GM23248 (cell line): ENCODE measurements at regions not wholly inside any gene's neighbourhood (a gene's known extent, or its start where the extent isn't known, plus 50 kb on each side); places are given as distances from the start of the nearest gene placed in this dataset.

ENCODE experiments used
- DNase-seq: peaks from one replicate; pipeline ENCODE4 v3.0.0-alpha.2; 2015
- H2AFZ ChIP-seq: fragments of 200-600 bp; sonication (generic); 2 replicates; pipeline ENCODE4 v1.6.1; 2016; ENCODE audit warnings: antibody characterized with exemption
- H3F3A ChIP-seq: fragments of 200-600 bp; sonication (generic); 2 replicates; pipeline ENCODE4 v1.6.1; 2016; ENCODE audit warnings: mild to moderate bottlenecking, antibody characterized with exemption, mixed run types; ENCODE audit not compliant: insufficient read depth
- H3K27ac ChIP-seq: fragments of 200-600 bp; sonication (generic); 2 replicates; pipeline ENCODE4 v1.5.1; 2016; ENCODE audit warnings: mild to moderate bottlenecking
- H3K27me3 ChIP-seq: fragments of 200-600 bp; sonication (generic); replicated peaks from 2 replicates; pipeline ENCODE4 v1.6.1; 2016; ENCODE audit warnings: mild to moderate bottlenecking; ENCODE audit not compliant: insufficient read depth
- H3K36me3 ChIP-seq: fragments of 200-600 bp; sonication (generic); 2 replicates; pipeline ENCODE4 v1.6.1; 2016; ENCODE audit warnings: low read depth, mild to moderate bottlenecking
- H3K4me1 ChIP-seq: fragments of 200-600 bp; sonication (generic); 2 replicates; pipeline ENCODE4 v1.6.1; 2016; ENCODE audit warnings: mild to moderate bottlenecking; ENCODE audit not compliant: insufficient read depth
- H3K4me2 ChIP-seq: fragments of 200-600 bp; sonication (generic); one replicate; pipeline ENCODE4 v1.6.1; 2016; ENCODE audit warnings: mild to moderate bottlenecking; ENCODE audit not compliant: unreplicated experiment
- H3K4me3 ChIP-seq: fragments of 200-600 bp; sonication (generic); 2 replicates; pipeline ENCODE4 v1.5.1; 2016; ENCODE audit warnings: mild to moderate bottlenecking
- H3K79me2 ChIP-seq: fragments of 200-600 bp; sonication (generic); 2 replicates; pipeline ENCODE4 v1.6.1; 2016; ENCODE audit warnings: mild to moderate bottlenecking; ENCODE audit not compliant: insufficient read depth
- H3K9ac ChIP-seq: fragments of 200-600 bp; sonication (generic); 2 replicates; pipeline ENCODE4 v1.6.1; 2016; ENCODE audit warnings: mild to moderate bottlenecking
- H3K9me2 ChIP-seq: fragments of 200-600 bp; sonication (generic); 2 replicates; pipeline ENCODE4 v1.6.1; 2016; ENCODE audit warnings: mixed run types, mild to moderate bottlenecking, moderate library complexity; ENCODE audit not compliant: insufficient read depth
- H3K9me3 ChIP-seq: fragments of 200-600 bp; sonication (generic); one replicate; pipeline ENCODE4 v1.6.1; 2017; ENCODE audit warnings: low read depth
- H4K20me1 ChIP-seq: fragments of 200-600 bp; sonication (generic); 2 replicates; pipeline ENCODE4 v1.6.0; 2016; ENCODE audit not compliant: insufficient read depth
- EZH2 ChIP-seq: fragments of 200-600 bp; sonication (generic); IDR thresholded peaks from 2 replicates; pipeline ENCODE4 v1.6.1; 2018; ENCODE audit warnings: antibody characterized with exemption, mild to moderate bottlenecking; ENCODE audit not compliant: insufficient read depth, poor library complexity, severe bottlenecking
- EZH2phosphoT487 ChIP-seq: fragments of 200-600 bp; sonication (generic); IDR thresholded peaks from 2 replicates; pipeline ENCODE4 v1.6.1; 2018; ENCODE audit warnings: antibody characterized with exemption, moderate library complexity, mild to moderate bottlenecking, low read depth; ENCODE audit not compliant: insufficient read depth
- WGBS, 2 experiments: methylation state at CpG; one replicate each; pipeline ENCODE4 v1.1.6; 2015 to 2017; ENCODE audit warnings: low lambda C conversion rate in 2 of 2, low coverage in 1 of 2; ENCODE audit errors: missing lambda C conversion rate in 2 of 2; 5-methylcytosine and 5-hydroxymethylcytosine counted together
- in situ Hi-C: fragments of 300-500 bp; cut with MboI; formaldehyde crosslinking; loops from 2 replicates; pipeline ENCODE4 v1.15.0; 2020

DNA sequence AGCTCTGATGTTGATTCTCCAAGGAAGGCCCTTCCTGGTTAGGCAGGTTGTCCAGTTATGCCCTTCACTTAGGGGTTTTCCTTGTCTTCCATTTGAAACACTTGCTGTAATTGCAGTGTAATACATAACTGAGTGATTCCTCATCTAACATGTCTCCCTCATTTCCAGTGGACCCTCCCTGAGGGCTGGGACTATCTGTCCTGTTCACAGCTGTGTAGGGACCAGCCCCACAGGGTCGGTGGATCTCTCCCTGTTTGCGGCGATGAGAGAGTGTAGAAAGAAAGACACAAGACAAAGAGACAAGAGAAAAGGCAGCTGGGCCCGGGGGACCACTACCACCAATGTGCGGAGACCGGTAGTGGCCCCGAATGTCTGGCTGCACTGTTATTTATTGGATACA is 135.9 kb upstream of the EEPD1 start:
- Histone ChIP-seq H3K9ac (no peak overlapping the region), H3K79me2 (no peaks in the 10 kb centered on the region), H3K27ac (no peak overlapping the region), H2AFZ (no peak overlapping the region), H3K9me2 (no peaks in the 10 kb centered on the region), H3K36me3 (no peaks in the 10 kb centered on the region), H3K4me2 (no peak overlapping the region), H3K4me1 (peaks cover 8% of the 10 kb centered on the region), H3K9me3 (no peaks in the 10 kb centered on the region), H3K4me3 (no peak overlapping the region), H3K27me3 (no peaks in the 10 kb centered on the region), H3F3A (no peaks in the 10 kb centered on the region), H4K20me1 (no peaks in the 10 kb centered on the region)
- WGBS, 2 experiments = 87 to 88% methylated on average over 7 of the region's 7 CpGs
- no peak for DNase-seq
- in situ Hi-C loops = no loop called here
- TF ChIP-seq EZH2phosphoT487 (no peak), EZH2 (no peak)

- TF ChIP-seq EZH2 (no peak), EZH2phosphoT487 (no peak)
- no peaks in the 10 kb centered on the region for H3K9me3 ChIP-seq
- peaks cover 8% of the 10 kb centered on the region for H3K4me1 ChIP-seq
- no peak overlapping the region for H3K4me2 ChIP-seq
- no peaks in the 10 kb centered on the region for H3K27me3 ChIP-seq
- H4K20me1 ChIP-seq = no peaks in the 10 kb centered on the region
- no peak for DNase-seq
- 79 to 89% methylated on average over 7 of the region's 7 CpGs for WGBS, 2 experiments
- in situ Hi-C loops = no loop called here
- H3F3A ChIP-seq = no peaks in the 10 kb centered on the region
- no peak overlapping the region for H3K27ac ChIP-seq
- no peak overlapping the region for H2AFZ ChIP-seq
- no peak overlapping the region for H3K9ac ChIP-seq
- no peak overlapping the region for H3K4me3 ChIP-seq
- no peaks in the 10 kb centered on the region for H3K79me2 ChIP-seq
- H3K9me2 ChIP-seq = no peaks in the 10 kb centered on the region
- no peaks in the 10 kb centered on the region for H3K36me3 ChIP-seq
Measured at GRCh38 chr7:36018816-36019484, 134.1 kb upstream of the EEPD1 start.

GRCh38 chr7:36019538-36019937 is 133.5 kb upstream of the EEPD1 start:
- Histone ChIP-seq H3K27me3 (no peaks in the 10 kb centered on the region), H2AFZ (no peak overlapping the region), H3K36me3 (no peaks in the 10 kb centered on the region), H3K4me2 (no peak overlapping the region), H4K20me1 (no peaks in the 10 kb centered on the region), H3F3A (no peaks in the 10 kb centered on the region), H3K4me1 (peaks cover 8% of the 10 kb centered on the region), H3K27ac (no peak overlapping the region), H3K9me3 (no peaks in the 10 kb centered on the region), H3K79me2 (no peaks in the 10 kb centered on the region), H3K9ac (no peak overlapping the region), H3K9me2 (no peaks in the 10 kb centered on the region), H3K4me3 (no peak overlapping the region)
- no peak for DNase-seq
- 93 to 96% methylated on average over 4 of the region's 4 CpGs for WGBS, 2 experiments
- in situ Hi-C loops = no loop called here
- TF ChIP-seq EZH2 (no peak), EZH2phosphoT487 (no peak)

GRCh38 chr7:36019980-36020379 is 133.1 kb upstream of the EEPD1 start:
- no peaks in the 10 kb centered on the region for H3F3A ChIP-seq
- peaks cover 8% of the 10 kb centered on the region for H3K4me1 ChIP-seq
- 92 to 93% methylated on average over 7 of the region's 7 CpGs for WGBS, 2 experiments
- in situ Hi-C loops = no loop called here
- no peak for DNase-seq
- no peaks in the 10 kb centered on the region for H3K27me3 ChIP-seq
- no peak overlapping the region for H2AFZ ChIP-seq
- H4K20me1 ChIP-seq = no peaks in the 10 kb centered on the region
- H3K27ac ChIP-seq = no peak overlapping the region
- no peaks in the 10 kb centered on the region for H3K9me2 ChIP-seq
- no peaks in the 10 kb centered on the region for H3K9me3 ChIP-seq
- H3K36me3 ChIP-seq = no peaks in the 10 kb centered on the region
- H3K4me3 ChIP-seq = no peak overlapping the region
- TF ChIP-seq EZH2phosphoT487 (no peak), EZH2 (no peak)
- no peak overlapping the region for H3K9ac ChIP-seq
- H3K79me2 ChIP-seq = no peaks in the 10 kb centered on the region
- no peak overlapping the region for H3K4me2 ChIP-seq
